GM23338 (cell line): ENCODE measurements at regions not wholly inside any gene's neighbourhood (a gene's known extent, or its start where the extent isn't known, plus 50 kb on each side); places are given as distances from the start of the nearest gene placed in this dataset.

ENCODE experiments used
- ATAC-seq: fragments of 200-7000 bp; cut with Tn5 transposase; 3 replicates; pipeline ENCODE4 v1.9.1; 2020
- DNase-seq: peaks from one replicate; pipeline ENCODE4 v3.0.0-alpha.2; 2015; ENCODE audit warnings: low spot score
- H2AFZ ChIP-seq: fragments of 200-600 bp; sonication (generic); 2 replicates; pipeline ENCODE4 v1.8.0; 2016; ENCODE audit warnings: antibody characterized with exemption, mild to moderate bottlenecking, moderate library complexity
- H3F3A ChIP-seq: fragments of 200-600 bp; sonication (generic); replicated peaks from 2 replicates; pipeline ENCODE4 v1.8.0; 2017; ENCODE audit warnings: antibody characterized with exemption, mixed run types, low read depth
- H3K27ac ChIP-seq: fragments of 200-600 bp; sonication (generic); 2 replicates; pipeline ENCODE4 v1.6.1; 2016; ENCODE audit warnings: low read depth
- H3K27me3 ChIP-seq: fragments of 200-600 bp; sonication (generic); 2 replicates; pipeline ENCODE4 v1.8.0; 2016; ENCODE audit warnings: mild to moderate bottlenecking, mixed run types, moderate library complexity; ENCODE audit not compliant: insufficient read depth
- H3K36me3 ChIP-seq: fragments of 200-600 bp; sonication (generic); 2 replicates; pipeline ENCODE4 v1.8.0; 2016; ENCODE audit warnings: mild to moderate bottlenecking; ENCODE audit not compliant: insufficient read depth
- H3K4me1 ChIP-seq: fragments of 200-600 bp; sonication (generic); 2 replicates; pipeline ENCODE4 v1.8.0; 2016; ENCODE audit warnings: mild to moderate bottlenecking, moderate library complexity; ENCODE audit not compliant: insufficient read depth
- H3K4me2 ChIP-seq: fragments of 200-600 bp; sonication (generic); 2 replicates; pipeline ENCODE4 v1.7.1; 2017; ENCODE audit warnings: mixed run types
- H3K4me3 ChIP-seq: fragments of 200-600 bp; sonication (generic); 2 replicates; pipeline ENCODE4 v1.6.1; 2016; ENCODE audit warnings: mixed run types
- H3K79me2 ChIP-seq: fragments of 200-600 bp; sonication (generic); replicated peaks from 2 replicates; pipeline ENCODE4 v1.8.0; 2017; ENCODE audit warnings: mild to moderate bottlenecking; ENCODE audit not compliant: insufficient read depth
- H3K9me2 ChIP-seq: fragments of 200-600 bp; sonication (generic); 2 replicates; pipeline ENCODE4 v1.8.0; 2017; ENCODE audit not compliant: insufficient read depth
- H4K20me1 ChIP-seq: fragments of 200-600 bp; sonication (generic); replicated peaks from 2 replicates; pipeline ENCODE4 v1.8.0; 2017; ENCODE audit warnings: mild to moderate bottlenecking; ENCODE audit not compliant: insufficient read depth
- H3K27ac Mint-ChIP-seq: 2 replicates; pipeline ENCODE4 v1.8.0; 2020; ENCODE audit warnings: inconsistent platforms, mild to moderate bottlenecking, moderate library complexity, mixed read lengths
- H3K27me3 Mint-ChIP-seq: 3 replicates; pipeline ENCODE4 v1.8.0; 2022; ENCODE audit warnings: low read depth, mild to moderate bottlenecking, moderate library complexity, mixed read lengths, inconsistent platforms; ENCODE audit not compliant: insufficient read depth, poor library complexity
- H3K36me3 Mint-ChIP-seq: 3 replicates; pipeline ENCODE4 v1.8.0; 2021; ENCODE audit warnings: low read depth, mild to moderate bottlenecking, inconsistent platforms, moderate library complexity, mixed read lengths
- H3K4me1 Mint-ChIP-seq: 3 replicates; pipeline ENCODE4 v1.8.0; 2020; ENCODE audit warnings: mild to moderate bottlenecking, inconsistent platforms, mixed read lengths
- H3K4me3 Mint-ChIP-seq: 3 replicates; pipeline ENCODE4 v1.8.0; 2021; ENCODE audit warnings: moderate library complexity, mild to moderate bottlenecking, inconsistent platforms, mixed read lengths
- H3K9me3 Mint-ChIP-seq: 3 replicates; pipeline ENCODE4 v1.8.0; 2020; ENCODE audit warnings: moderate library complexity, mild to moderate bottlenecking, inconsistent platforms, mixed read lengths
- CREB1 ChIP-seq: fragments of 250-450 bp; sonication (Bioruptor Pico); IDR thresholded peaks from 2 replicates; pipeline ENCODE4 v1.5.0; 2020; ENCODE audit warnings: low read depth, mild to moderate bottlenecking, moderate library complexity
- NANOG ChIP-seq: IDR thresholded peaks from 2 replicates; pipeline ENCODE4 v1.6.1; 2016; ENCODE audit warnings: antibody characterized with exemption, borderline replicate concordance
- ZNF331 ChIP-seq: fragments of 250-450 bp; sonication (Bioruptor Pico); IDR thresholded peaks from 2 replicates; pipeline ENCODE4 v1.5.0; 2020; ENCODE audit warnings: low read depth, mild to moderate bottlenecking, moderate library complexity
- TF ChIP-seq, protein P1 (sequence below): IDR thresholded peaks from 2 replicates; pipeline ENCODE4 v1.6.1; 2016; ENCODE audit warnings: antibody characterized with exemption
- TF ChIP-seq, protein P2 (sequence below): fragments of 250-450 bp; sonication (Bioruptor Pico); IDR thresholded peaks from 2 replicates; pipeline ENCODE4 v1.5.0; 2020; ENCODE audit warnings: mild to moderate bottlenecking, moderate library complexity
- TF ChIP-seq, protein P3 (sequence below), 2 experiments: fragments of 200-600 bp in 1 of 2; sonication (generic) in 1 of 2; conservative IDR thresholded peaks; 2 replicates each; pipeline versions ENCODE4 v1.5.1 to v1.6.1; 2016 to 2017; ENCODE audit warnings: antibody characterized with exemption in 2 of 2, low read depth in 2 of 2, mild to moderate bottlenecking in 2 of 2, moderate library complexity in 1 of 2
- TF ChIP-seq, protein P4 (sequence below): IDR thresholded peaks from one replicate; pipeline ENCODE4 v1.6.1; 2018; ENCODE audit warnings: antibody characterized with exemption; ENCODE audit not compliant: unreplicated experiment

DNA sequence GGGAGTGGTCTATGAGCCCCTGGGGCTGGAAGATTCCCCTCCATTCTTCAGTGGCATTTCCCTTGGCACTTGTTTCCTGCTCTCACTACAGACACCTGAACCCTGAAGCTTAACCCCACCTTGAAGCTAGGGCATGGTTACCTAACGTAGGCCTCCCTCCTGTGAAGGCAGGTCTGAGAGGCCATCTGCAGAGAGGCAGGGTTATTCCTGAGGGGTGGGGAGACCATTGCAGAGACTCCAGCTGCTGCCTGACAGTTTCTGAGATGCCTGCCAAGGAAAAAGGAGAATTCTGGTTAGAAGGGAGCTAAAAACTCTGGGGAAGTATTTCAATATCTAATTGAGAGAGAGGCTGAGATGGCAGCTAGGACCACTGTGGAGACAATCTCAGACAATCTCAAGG, 119.3 kb upstream of the NDUFV2 start:
- Histone ChIP-seq H3K27me3 (no peaks in the 10 kb centered on the region), H3K4me3 (no peak overlapping the region), H3K9me2 (peaks cover 6% of the 10 kb centered on the region; the same call in 1 of the 2 replicates), H2AFZ (peak overlapping the region; percentile 1; the same call in 1 of the 2 replicates), H3K27ac (no peak overlapping the region), H3F3A (0 out of 2 replicates have a peak, but pooled peaks cover 2% of the 10 kb centered on the region), H3K4me2 (no peak overlapping the region), H3K79me2 (no peaks in the 10 kb centered on the region), H4K20me1 (no peaks in the 10 kb centered on the region), H3K4me1 (peaks cover 22% of the 10 kb centered on the region), H3K36me3 (no peaks in the 10 kb centered on the region)
- Mint-ChIP-seq H3K36me3 (no peaks in the 10 kb centered on the region), H3K27ac (no peak overlapping the region), H3K4me3 (no peak overlapping the region), H3K4me1 (peaks cover 16% of the 10 kb centered on the region), H3K27me3 (no peaks in the 10 kb centered on the region), H3K9me3 (no peaks in the 10 kb centered on the region; the same call in 2 of the 3 replicates)
- no peak for ATAC-seq
- no peak for DNase-seq
- TF ChIP-seq, protein P1, sequence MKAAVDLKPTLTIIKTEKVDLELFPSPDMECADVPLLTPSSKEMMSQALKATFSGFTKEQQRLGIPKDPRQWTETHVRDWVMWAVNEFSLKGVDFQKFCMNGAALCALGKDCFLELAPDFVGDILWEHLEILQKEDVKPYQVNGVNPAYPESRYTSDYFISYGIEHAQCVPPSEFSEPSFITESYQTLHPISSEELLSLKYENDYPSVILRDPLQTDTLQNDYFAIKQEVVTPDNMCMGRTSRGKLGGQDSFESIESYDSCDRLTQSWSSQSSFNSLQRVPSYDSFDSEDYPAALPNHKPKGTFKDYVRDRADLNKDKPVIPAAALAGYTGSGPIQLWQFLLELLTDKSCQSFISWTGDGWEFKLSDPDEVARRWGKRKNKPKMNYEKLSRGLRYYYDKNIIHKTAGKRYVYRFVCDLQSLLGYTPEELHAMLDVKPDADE, result no peak
- TF ChIP-seq CREB1 (CRISPR knock-in tag), result no peak
- TF ChIP-seq, protein P2, sequence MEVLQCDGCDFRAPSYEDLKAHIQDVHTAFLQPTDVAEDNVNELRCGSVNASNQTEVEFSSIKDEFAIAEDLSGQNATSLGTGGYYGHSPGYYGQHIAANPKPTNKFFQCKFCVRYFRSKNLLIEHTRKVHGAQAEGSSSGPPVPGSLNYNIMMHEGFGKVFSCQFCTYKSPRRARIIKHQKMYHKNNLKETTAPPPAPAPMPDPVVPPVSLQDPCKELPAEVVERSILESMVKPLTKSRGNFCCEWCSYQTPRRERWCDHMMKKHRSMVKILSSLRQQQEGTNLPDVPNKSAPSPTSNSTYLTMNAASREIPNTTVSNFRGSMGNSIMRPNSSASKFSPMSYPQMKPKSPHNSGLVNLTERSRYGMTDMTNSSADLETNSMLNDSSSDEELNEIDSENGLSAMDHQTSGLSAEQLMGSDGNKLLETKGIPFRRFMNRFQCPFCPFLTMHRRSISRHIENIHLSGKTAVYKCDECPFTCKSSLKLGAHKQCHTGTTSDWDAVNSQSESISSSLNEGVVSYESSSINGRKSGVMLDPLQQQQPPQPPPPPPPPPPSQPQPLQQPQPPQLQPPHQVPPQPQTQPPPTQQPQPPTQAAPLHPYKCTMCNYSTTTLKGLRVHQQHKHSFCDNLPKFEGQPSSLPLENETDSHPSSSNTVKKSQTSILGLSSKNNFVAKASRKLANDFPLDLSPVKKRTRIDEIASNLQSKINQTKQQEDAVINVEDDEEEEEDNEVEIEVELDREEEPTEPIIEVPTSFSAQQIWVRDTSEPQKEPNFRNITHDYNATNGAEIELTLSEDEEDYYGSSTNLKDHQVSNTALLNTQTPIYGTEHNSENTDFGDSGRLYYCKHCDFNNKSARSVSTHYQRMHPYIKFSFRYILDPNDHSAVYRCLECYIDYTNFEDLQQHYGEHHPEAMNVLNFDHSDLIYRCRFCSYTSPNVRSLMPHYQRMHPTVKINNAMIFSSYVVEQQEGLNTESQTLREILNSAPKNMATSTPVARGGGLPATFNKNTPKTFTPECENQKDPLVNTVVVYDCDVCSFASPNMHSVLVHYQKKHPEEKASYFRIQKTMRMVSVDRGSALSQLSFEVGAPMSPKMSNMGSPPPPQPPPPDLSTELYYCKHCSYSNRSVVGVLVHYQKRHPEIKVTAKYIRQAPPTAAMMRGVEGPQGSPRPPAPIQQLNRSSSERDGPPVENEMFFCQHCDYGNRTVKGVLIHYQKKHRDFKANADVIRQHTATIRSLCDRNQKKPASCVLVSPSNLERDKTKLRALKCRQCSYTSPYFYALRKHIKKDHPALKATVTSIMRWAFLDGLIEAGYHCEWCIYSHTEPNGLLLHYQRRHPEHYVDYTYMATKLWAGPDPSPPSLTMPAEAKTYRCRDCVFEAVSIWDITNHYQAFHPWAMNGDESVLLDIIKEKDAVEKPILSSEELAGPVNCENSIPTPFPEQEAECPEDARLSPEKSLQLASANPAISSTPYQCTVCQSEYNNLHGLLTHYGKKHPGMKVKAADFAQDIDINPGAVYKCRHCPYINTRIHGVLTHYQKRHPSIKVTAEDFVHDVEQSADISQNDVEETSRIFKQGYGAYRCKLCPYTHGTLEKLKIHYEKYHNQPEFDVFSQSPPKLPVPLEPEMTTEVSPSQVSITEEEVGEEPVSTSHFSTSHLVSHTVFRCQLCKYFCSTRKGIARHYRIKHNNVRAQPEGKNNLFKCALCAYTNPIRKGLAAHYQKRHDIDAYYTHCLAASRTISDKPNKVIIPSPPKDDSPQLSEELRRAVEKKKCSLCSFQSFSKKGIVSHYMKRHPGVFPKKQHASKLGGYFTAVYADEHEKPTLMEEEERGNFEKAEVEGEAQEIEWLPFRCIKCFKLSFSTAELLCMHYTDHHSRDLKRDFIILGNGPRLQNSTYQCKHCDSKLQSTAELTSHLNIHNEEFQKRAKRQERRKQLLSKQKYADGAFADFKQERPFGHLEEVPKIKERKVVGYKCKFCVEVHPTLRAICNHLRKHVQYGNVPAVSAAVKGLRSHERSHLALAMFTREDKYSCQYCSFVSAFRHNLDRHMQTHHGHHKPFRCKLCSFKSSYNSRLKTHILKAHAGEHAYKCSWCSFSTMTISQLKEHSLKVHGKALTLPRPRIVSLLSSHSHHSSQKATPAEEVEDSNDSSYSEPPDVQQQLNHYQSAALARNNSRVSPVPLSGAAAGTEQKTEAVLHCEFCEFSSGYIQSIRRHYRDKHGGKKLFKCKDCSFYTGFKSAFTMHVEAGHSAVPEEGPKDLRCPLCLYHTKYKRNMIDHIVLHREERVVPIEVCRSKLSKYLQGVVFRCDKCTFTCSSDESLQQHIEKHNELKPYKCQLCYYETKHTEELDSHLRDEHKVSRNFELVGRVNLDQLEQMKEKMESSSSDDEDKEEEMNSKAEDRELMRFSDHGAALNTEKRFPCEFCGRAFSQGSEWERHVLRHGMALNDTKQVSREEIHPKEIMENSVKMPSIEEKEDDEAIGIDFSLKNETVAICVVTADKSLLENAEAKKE (CRISPR knock-in tag), result no peak
- TF ChIP-seq, protein P3, sequence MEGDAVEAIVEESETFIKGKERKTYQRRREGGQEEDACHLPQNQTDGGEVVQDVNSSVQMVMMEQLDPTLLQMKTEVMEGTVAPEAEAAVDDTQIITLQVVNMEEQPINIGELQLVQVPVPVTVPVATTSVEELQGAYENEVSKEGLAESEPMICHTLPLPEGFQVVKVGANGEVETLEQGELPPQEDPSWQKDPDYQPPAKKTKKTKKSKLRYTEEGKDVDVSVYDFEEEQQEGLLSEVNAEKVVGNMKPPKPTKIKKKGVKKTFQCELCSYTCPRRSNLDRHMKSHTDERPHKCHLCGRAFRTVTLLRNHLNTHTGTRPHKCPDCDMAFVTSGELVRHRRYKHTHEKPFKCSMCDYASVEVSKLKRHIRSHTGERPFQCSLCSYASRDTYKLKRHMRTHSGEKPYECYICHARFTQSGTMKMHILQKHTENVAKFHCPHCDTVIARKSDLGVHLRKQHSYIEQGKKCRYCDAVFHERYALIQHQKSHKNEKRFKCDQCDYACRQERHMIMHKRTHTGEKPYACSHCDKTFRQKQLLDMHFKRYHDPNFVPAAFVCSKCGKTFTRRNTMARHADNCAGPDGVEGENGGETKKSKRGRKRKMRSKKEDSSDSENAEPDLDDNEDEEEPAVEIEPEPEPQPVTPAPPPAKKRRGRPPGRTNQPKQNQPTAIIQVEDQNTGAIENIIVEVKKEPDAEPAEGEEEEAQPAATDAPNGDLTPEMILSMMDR (conservative IDR thresholded peaks at IDR 0.05; ENCODE audit: low read depth in 2 of 2), result no peak
- no peak for TF ChIP-seq ZNF331 (CRISPR knock-in tag)
- TF ChIP-seq NANOG, result no peak
- TF ChIP-seq, protein P4, sequence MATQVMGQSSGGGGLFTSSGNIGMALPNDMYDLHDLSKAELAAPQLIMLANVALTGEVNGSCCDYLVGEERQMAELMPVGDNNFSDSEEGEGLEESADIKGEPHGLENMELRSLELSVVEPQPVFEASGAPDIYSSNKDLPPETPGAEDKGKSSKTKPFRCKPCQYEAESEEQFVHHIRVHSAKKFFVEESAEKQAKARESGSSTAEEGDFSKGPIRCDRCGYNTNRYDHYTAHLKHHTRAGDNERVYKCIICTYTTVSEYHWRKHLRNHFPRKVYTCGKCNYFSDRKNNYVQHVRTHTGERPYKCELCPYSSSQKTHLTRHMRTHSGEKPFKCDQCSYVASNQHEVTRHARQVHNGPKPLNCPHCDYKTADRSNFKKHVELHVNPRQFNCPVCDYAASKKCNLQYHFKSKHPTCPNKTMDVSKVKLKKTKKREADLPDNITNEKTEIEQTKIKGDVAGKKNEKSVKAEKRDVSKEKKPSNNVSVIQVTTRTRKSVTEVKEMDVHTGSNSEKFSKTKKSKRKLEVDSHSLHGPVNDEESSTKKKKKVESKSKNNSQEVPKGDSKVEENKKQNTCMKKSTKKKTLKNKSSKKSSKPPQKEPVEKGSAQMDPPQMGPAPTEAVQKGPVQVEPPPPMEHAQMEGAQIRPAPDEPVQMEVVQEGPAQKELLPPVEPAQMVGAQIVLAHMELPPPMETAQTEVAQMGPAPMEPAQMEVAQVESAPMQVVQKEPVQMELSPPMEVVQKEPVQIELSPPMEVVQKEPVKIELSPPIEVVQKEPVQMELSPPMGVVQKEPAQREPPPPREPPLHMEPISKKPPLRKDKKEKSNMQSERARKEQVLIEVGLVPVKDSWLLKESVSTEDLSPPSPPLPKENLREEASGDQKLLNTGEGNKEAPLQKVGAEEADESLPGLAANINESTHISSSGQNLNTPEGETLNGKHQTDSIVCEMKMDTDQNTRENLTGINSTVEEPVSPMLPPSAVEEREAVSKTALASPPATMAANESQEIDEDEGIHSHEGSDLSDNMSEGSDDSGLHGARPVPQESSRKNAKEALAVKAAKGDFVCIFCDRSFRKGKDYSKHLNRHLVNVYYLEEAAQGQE, result no peak
